ENCODE measurements at regions not wholly inside any gene's neighbourhood (a gene's known extent, or its start where the extent isn't known, plus 50 kb on each side); places are given as distances from the start of the nearest gene placed in this dataset.

DNA sequence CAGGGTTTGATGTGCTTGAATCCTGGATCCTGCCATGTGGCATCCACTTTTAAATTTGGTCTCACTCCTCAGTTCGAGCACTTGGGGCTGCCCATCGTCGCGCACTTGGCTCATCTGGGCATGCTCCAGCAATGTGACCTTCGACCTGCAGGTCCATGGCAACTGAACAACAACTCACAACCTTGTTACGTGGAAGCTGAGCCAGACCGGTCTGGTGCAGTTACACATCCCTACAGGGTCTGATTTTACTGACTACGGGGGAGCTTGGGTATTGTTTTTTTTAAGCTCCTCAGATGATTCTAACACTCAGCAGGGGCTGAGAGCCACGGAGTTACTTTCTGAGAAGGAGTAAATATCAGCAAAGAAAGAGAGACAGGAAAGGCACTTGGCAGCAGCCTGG is 769.6 kb downstream of the UQCRFS1 start:
- ATAC-seq, result no peak
- no peak overlapping the region for H3K4me3 ChIP-seq
- no peak overlapping the region for H3K9ac ChIP-seq (ENCODE audit: control insufficient read depth, insufficient read depth, low read length)
- no peak overlapping the region for H3K4me2 ChIP-seq (ENCODE audit: control insufficient read depth, insufficient read depth)
- H4K20me1 ChIP-seq (ENCODE audit: control insufficient read depth, insufficient read depth), result no peaks in the 10 kb centered on the region
- WGBS (ENCODE audit: insufficient coverage, insufficient replicate concordance, low lambda C conversion rate, missing lambda C conversion rate), result 39% methylated on average over 9 of the region's 9 CpGs
- SMC1A ChIA-PET (ENCODE audit: uncharacterized antibody, unreplicated experiment), result interaction anchor here (0.6 to 1.4 kb wide), 3 partner anchors 26 to 408 kb away, joined by 3 to 4 read pairs (median 4); no protein-coding TSS in a partner anchor
- POLR2A ChIA-PET, result no interaction called here
- TF ChIP-seq RUNX3 (IDR thresholded peaks at IDR 0.05; ENCODE audit: low read length), result no peak
- no peak for TF ChIP-seq SRF (IDR thresholded peaks at IDR 0.05; ENCODE audit: low read depth in 2 of 2, low read length in 2 of 2)
- no peak for TF ChIP-seq HCFC1 (IDR thresholded peaks at IDR 0.05; ENCODE audit: low read length)
- H3K79me2 ChIP-seq (ENCODE audit: control insufficient read depth, insufficient read depth, low read length), result no peaks in the 10 kb centered on the region
- FAIRE-seq, result no peak
- no peak overlapping the region for H2AFZ ChIP-seq (ENCODE audit: control insufficient read depth, low read depth, low read length)
- H3K27me3 ChIP-seq (replicated peaks in 1 of 2; ENCODE audit: control insufficient read depth in 2 of 2, insufficient read depth in 2 of 2, low read length in 1 of 2), result no peaks in the 10 kb centered on the region
- no peaks in the 10 kb centered on the region for H3K36me3 ChIP-seq (ENCODE audit: control insufficient read depth in 2 of 2, insufficient read depth in 2 of 2, low read length in 1 of 2)
- CTCF ChIA-PET, result interaction anchor here (0.8 kb wide), 1 partner anchor 166 kb away, joined by 3 read pairs; no protein-coding TSS in a partner anchor
- intact Hi-C loops (cut with micrococcal nuclease; ENCODE audit: unreplicated experiment), result no loop called here
- no peak overlapping the region for H3K27ac ChIP-seq (ENCODE audit: control insufficient read depth, insufficient read depth)
- DNase-seq (ENCODE audit: low read depth, low spot score), result no peak
- RAD21 ChIA-PET (ENCODE audit: unreplicated experiment), result interaction anchor here (0.7 to 1.5 kb wide), 2 partner anchors 11 to 50 kb away, joined by 4 to 5 read pairs; no protein-coding TSS in a partner anchor
- H3K9me3 ChIP-seq (replicated peaks; ENCODE audit: control insufficient read depth, insufficient read depth, low read length), result no peaks in the 10 kb centered on the region; the same call in 2 of the 3 replicates
- no peaks in the 10 kb centered on the region for H3K4me1 ChIP-seq (ENCODE audit: control insufficient read depth, insufficient read depth, low read length)
- in situ Hi-C loops (cut with MboI), result no loop called here
- no TSS peak for BruUV-seq (replicated peaks)

DNA sequence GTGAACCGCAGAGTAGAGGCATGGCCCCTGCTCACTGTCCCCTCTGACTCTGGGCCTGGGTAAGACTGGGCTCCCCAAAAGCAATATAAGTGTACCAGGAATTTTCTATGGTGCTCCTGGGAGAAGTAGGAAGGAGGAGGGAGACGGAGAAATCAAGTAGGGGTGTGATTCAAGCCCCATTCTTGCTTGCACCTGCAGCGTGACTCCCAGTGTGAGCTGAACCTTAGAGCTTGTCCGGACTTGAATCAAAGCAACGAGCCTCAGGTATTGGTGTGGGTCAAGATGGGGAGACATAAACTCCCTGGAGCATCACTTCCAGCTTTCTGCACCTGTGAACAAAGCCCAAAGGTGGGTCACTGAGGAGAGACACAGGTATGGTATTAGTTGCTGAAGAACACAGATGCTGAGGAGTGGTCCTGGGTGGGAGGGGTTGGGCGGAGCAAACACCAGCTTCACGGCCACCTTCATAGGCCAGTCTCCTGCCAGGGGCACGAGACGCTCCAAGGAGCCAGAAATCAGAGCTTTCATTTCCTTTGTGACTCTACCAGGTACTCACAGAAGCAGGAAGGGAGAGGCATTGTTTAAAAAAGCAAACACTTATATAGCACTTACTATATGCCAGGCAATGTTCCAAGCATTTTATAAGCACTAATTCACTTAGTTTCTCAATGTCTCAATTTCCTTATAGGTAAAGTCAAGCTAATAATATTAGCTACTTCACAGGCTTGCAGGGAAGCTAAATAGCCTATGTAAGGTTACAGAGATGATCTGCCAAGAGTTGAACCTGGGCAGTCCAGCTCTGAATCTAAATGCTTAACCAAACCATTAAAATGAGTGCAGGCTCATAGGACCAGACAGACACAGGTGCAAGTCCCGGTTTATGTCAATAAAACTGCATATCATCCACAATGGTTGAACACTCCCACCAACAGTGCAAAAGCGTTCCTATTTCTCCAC is 775.3 kb downstream of the UQCRFS1 start:
- CTCF ChIA-PET, result interaction anchor here (1.0 to 1.2 kb wide), 2 partner anchors 9 to 32 kb away, joined by 3 read pairs; no protein-coding TSS in a partner anchor
- FAIRE-seq (no peak), ATAC-seq (no peak), DNase-seq (ENCODE audit: low read depth, low spot score) (no peak)
- in situ Hi-C loops (cut with MboI) (no loop called here), intact Hi-C loops (cut with micrococcal nuclease; ENCODE audit: unreplicated experiment) (no loop called here)
- Histone ChIP-seq H2AFZ (ENCODE audit: control insufficient read depth, low read depth, low read length) (no peak overlapping the region), H3K9me3 (replicated peaks; ENCODE audit: control insufficient read depth, insufficient read depth, low read length) (no peaks in the 10 kb centered on the region), H3K27ac (ENCODE audit: control insufficient read depth, insufficient read depth) (no peak overlapping the region), H3K36me3 (ENCODE audit: control insufficient read depth in 2 of 2, insufficient read depth in 2 of 2, low read length in 1 of 2) (no peaks in the 10 kb centered on the region), H3K4me2 (ENCODE audit: control insufficient read depth, insufficient read depth) (no peak overlapping the region), H3K4me3 (no peak overlapping the region), H3K79me2 (ENCODE audit: control insufficient read depth, insufficient read depth, low read length) (no peaks in the 10 kb centered on the region), H4K20me1 (ENCODE audit: control insufficient read depth, insufficient read depth) (no peaks in the 10 kb centered on the region), H3K9ac (ENCODE audit: control insufficient read depth, insufficient read depth, low read length) (no peak overlapping the region), H3K27me3 (replicated peaks in 1 of 2; ENCODE audit: control insufficient read depth in 2 of 2, insufficient read depth in 2 of 2, low read length in 1 of 2) (no peaks in the 10 kb centered on the region), H3K4me1 (ENCODE audit: control insufficient read depth, insufficient read depth, low read length) (no peaks in the 10 kb centered on the region)
- POLR2A ChIA-PET, result interaction anchor here (1.5 kb wide), 1 partner anchor 11 kb away, joined by 4 read pairs; no protein-coding TSS in a partner anchor
- RAD21 ChIA-PET (ENCODE audit: unreplicated experiment), result interaction anchor here (0.7 to 1.5 kb wide), 3 partner anchors 9 to 15 kb away, joined by 3 read pairs; no protein-coding TSS in a partner anchor
- 7% methylated on average over 11 of the region's 11 CpGs for WGBS (ENCODE audit: insufficient coverage, insufficient replicate concordance, low lambda C conversion rate, missing lambda C conversion rate)
- no TSS peak for BruUV-seq (replicated peaks)
- SMC1A ChIA-PET (ENCODE audit: uncharacterized antibody, unreplicated experiment), result interaction anchor here (0.9 kb wide), 1 partner anchor 16 kb away, joined by 3 read pairs; no protein-coding TSS in a partner anchor
- TF ChIP-seq HDAC2 (IDR thresholded peaks at IDR 0.05) (no peak), SP1 (IDR thresholded peaks at IDR 0.05; ENCODE audit: low read depth, low read length) (no peak), JUNB (IDR thresholded peaks at IDR 0.05) (no peak), NFXL1 (IDR thresholded peaks at IDR 0.05; ENCODE audit: borderline replicate concordance) (no peak), CHD4 (IDR thresholded peaks at IDR 0.05) (no peak), EGR1 (IDR thresholded peaks at IDR 0.05; ENCODE audit: borderline replicate concordance in 1 of 2, low read depth in 2 of 2, low read length in 2 of 2) (no peak), POLR2AphosphoS5 (IDR thresholded peaks at IDR 0.05; ENCODE audit: low read length) (no peak), KAT2A (conservative IDR thresholded peaks at IDR 0.05; ENCODE audit: control insufficient read depth, low read depth, low read length) (no peak), NFYA (IDR thresholded peaks at IDR 0.05; ENCODE audit: borderline replicate concordance, low read depth, low read length) (no peak), ATF7 (IDR thresholded peaks at IDR 0.05; ENCODE audit: low read depth) (no peak), MEF2B (IDR thresholded peaks at IDR 0.05; ENCODE audit: partially characterized antibody, poor library complexity, severe bottlenecking) (no peak), NFYB (IDR thresholded peaks at IDR 0.05; ENCODE audit: insufficient read depth, low read depth, low read length) (no peak), LARP7 (IDR thresholded peaks at IDR 0.05) (no peak), ESRRA (IDR thresholded peaks at IDR 0.05; ENCODE audit: low read length) (no peak)
- TF ChIP-seq, protein P1, sequence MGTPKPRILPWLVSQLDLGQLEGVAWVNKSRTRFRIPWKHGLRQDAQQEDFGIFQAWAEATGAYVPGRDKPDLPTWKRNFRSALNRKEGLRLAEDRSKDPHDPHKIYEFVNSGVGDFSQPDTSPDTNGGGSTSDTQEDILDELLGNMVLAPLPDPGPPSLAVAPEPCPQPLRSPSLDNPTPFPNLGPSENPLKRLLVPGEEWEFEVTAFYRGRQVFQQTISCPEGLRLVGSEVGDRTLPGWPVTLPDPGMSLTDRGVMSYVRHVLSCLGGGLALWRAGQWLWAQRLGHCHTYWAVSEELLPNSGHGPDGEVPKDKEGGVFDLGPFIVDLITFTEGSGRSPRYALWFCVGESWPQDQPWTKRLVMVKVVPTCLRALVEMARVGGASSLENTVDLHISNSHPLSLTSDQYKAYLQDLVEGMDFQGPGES (IDR thresholded peaks at IDR 0.05), result no peak
